HCT116 (cell line): ENCODE measurements at regions not wholly inside any gene's neighbourhood (a gene's known extent, or its start where the extent isn't known, plus 50 kb on each side); places are given as distances from the start of the nearest gene placed in this dataset.

ENCODE experiments used
- FOSL1 ChIP-seq: IDR thresholded peaks from 2 replicates; pipeline ENCODE4 v1.6.1; 2012; ENCODE audit warnings: low read depth
- POLR2A ChIP-seq: IDR thresholded peaks from 2 replicates; pipeline ENCODE4 v1.7.0; 2011; ENCODE audit warnings: borderline replicate concordance; ENCODE audit not compliant: insufficient read depth, insufficient read length; ENCODE audit errors: extremely low read depth
- SIN3A ChIP-seq: IDR thresholded peaks from 2 replicates; pipeline ENCODE4 v1.6.1; 2012; ENCODE audit warnings: low read depth
- SRF ChIP-seq: IDR thresholded peaks from 2 replicates; pipeline ENCODE4 v1.6.1; 2012; ENCODE audit warnings: low read depth
- TCF7L2 ChIP-seq: IDR thresholded peaks from 2 replicates; pipeline ENCODE4 v1.7.0; 2011; ENCODE audit warnings: borderline replicate concordance, inconsistent platforms; ENCODE audit not compliant: insufficient read depth, insufficient read length; ENCODE audit errors: extremely low read depth
- YY1 ChIP-seq: IDR thresholded peaks from 2 replicates; pipeline ENCODE4 v1.6.1; 2011; ENCODE audit warnings: low read length, low read depth, moderate library complexity, mild to moderate bottlenecking; ENCODE audit not compliant: insufficient replicate concordance; ENCODE audit errors: extremely low read depth
- TF ChIP-seq, protein P1 (sequence below), 3 experiments: fragments of 200-600 bp in 1 of 3; sonication (generic) in 1 of 3; IDR thresholded peaks in 2 of 3; conservative IDR thresholded peaks in 1 of 3; 2 replicates each; pipeline ENCODE4 v1.5.1; 2012 to 2017; ENCODE audit warnings: low read depth in 2 of 3, low read length in 2 of 3, antibody characterized with exemption in 1 of 3, borderline replicate concordance in 1 of 3, control low read depth in 1 of 3, mild to moderate bottlenecking in 1 of 3, mixed read lengths in 1 of 3, mixed run types in 1 of 3, moderate library complexity in 1 of 3; ENCODE audit not compliant: insufficient read depth in 1 of 3

DNA sequence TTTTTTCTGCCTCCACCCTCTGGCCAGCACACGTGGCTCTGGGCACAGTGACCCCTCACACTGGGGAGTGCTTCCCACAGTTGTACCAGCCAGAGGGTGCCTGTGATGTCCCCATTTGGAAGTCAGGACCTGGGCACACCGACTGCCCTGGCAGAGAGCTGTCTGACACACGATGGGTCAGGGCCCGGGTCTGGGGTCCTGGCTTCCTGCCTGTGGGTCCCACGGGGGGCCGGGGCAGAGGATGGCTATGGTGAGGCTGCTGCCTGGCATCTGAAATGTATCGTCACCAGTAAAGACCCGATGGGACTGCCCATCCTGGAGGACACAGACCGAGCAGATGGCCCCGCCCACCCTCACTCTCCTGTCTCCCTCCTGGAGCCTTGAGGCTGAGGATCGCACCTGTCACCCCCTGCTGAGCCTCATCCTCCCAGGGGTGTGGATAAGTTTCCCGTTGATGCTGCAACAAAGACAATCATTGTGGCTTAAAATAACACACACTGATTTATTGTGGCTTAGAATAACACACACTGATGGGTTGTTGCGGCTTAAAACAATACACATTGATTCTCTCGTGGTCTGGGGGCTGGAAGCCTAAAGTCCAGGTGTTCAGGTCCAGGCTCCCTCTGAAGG, 88.8 kb upstream of the TTC34 start:
- TF ChIP-seq, protein P1, sequence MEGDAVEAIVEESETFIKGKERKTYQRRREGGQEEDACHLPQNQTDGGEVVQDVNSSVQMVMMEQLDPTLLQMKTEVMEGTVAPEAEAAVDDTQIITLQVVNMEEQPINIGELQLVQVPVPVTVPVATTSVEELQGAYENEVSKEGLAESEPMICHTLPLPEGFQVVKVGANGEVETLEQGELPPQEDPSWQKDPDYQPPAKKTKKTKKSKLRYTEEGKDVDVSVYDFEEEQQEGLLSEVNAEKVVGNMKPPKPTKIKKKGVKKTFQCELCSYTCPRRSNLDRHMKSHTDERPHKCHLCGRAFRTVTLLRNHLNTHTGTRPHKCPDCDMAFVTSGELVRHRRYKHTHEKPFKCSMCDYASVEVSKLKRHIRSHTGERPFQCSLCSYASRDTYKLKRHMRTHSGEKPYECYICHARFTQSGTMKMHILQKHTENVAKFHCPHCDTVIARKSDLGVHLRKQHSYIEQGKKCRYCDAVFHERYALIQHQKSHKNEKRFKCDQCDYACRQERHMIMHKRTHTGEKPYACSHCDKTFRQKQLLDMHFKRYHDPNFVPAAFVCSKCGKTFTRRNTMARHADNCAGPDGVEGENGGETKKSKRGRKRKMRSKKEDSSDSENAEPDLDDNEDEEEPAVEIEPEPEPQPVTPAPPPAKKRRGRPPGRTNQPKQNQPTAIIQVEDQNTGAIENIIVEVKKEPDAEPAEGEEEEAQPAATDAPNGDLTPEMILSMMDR (IDR thresholded peaks at IDR 0.05 in 2 of 3, conservative IDR thresholded peaks at IDR 0.05 in 1 of 3; ENCODE audit: borderline replicate concordance in 1 of 3, insufficient read depth in 1 of 3, low read depth in 2 of 3, low read length in 2 of 3): no peak
- TF ChIP-seq SRF (no peak), POLR2A (no peak), YY1 (no peak), TCF7L2 (no peak), SIN3A (no peak), FOSL1 (no peak)
